Stimulated activated CD8-positive, alpha-beta memory T cell treated with anti-CD3 and anti-CD28 coated beads, Interleukin-7, amount 100 ng/mL, for 24 hours (primary cell): ENCODE measurements at regions not wholly inside any gene's neighbourhood (a gene's known extent, or its start where the extent isn't known, plus 50 kb on each side); places are given as distances from the start of the nearest gene placed in this dataset.

Source experiments
- DNase-seq: peaks from one replicate; pipeline ENCODE4 v3.0.0-alpha.2; 2020; ENCODE audit warnings: low read depth

- no peak for DNase-seq
These were observed 492.6 kb downstream of the SLC4A3 start for GRCh38 chr2:220120041-220120440.

GRCh38 chr2:220123751-220124150, 496.3 kb downstream of the SLC4A3 start:
- no peak for DNase-seq

GRCh38 chr2:220125551-220125950, 498.1 kb downstream of the SLC4A3 start:
- no peak for DNase-seq

- no peak for DNase-seq
These were observed 499.9 kb downstream of the SLC4A3 start for GRCh38 chr2:220127311-220127710.

GRCh38 chr2:220127876-220128275, 500.4 kb downstream of the SLC4A3 start:
- no peak for DNase-seq

- DNase-seq = no peak
These were observed 502.0 kb downstream of the SLC4A3 start for GRCh38 chr2:220129391-220129790.

GRCh38 chr2:220134756-220135534, 507.5 kb downstream of the SLC4A3 start:
- no peak for DNase-seq

GRCh38 chr2:220143336-220143735, 515.9 kb downstream of the SLC4A3 start:
- no peak for DNase-seq

- DNase-seq = no peak
These were observed 517.0 kb downstream of the SLC4A3 start for GRCh38 chr2:220144411-220144810.

- DNase-seq = no peak
These were observed 520.0 kb downstream of the SLC4A3 start for GRCh38 chr2:220147161-220148038.

GRCh38 chr2:220148471-220149248, 521.2 kb downstream of the SLC4A3 start:
- DNase-seq = no peak

GRCh38 chr2:220151341-220151740, 523.9 kb downstream of the SLC4A3 start:
- no peak for DNase-seq

- DNase-seq = no peak
These were observed 525.0 kb downstream of the SLC4A3 start for GRCh38 chr2:220152281-220152935.

GRCh38 chr2:220153118-220153517, 525.7 kb downstream of the SLC4A3 start:
- no peak for DNase-seq

GRCh38 chr2:220154304-220154703, 526.9 kb downstream of the SLC4A3 start:
- no peak for DNase-seq

GRCh38 chr2:220157312-220157711, 529.9 kb downstream of the SLC4A3 start:
- no peak for DNase-seq

- no peak for DNase-seq
These were observed 532.3 kb downstream of the SLC4A3 start for GRCh38 chr2:220159738-220160137.

GRCh38 chr2:220162320-220162719, 534.9 kb downstream of the SLC4A3 start:
- no peak for DNase-seq

GRCh38 chr2:220163486-220163885, 536.1 kb downstream of the SLC4A3 start:
- no peak for DNase-seq

- no peak for DNase-seq
These were observed 538.0 kb downstream of the SLC4A3 start for GRCh38 chr2:220165401-220165800.

GRCh38 chr2:220166616-220167015, 539.2 kb downstream of the SLC4A3 start:
- DNase-seq = no peak

- DNase-seq = no peak
These were observed 540.5 kb downstream of the SLC4A3 start for GRCh38 chr2:220167956-220168355.
